Activated T-cell treated with anti-CD3 and anti-CD28 coated beads for 4 hours (primary cell): ENCODE measurements at regions not wholly inside any gene's neighbourhood (a gene's known extent, or its start where the extent isn't known, plus 50 kb on each side); places are given as distances from the start of the nearest gene placed in this dataset.
"Not testable (repeated sequence)": the region's sequence is repeated elsewhere in the genome, so short reads cannot be mapped to it uniquely, and the experiment has no call there.

ENCODE experiments used
- DNase-seq: peaks from one replicate; pipeline ENCODE4 v3.0.0-alpha.2; 2020

- no peak for DNase-seq
Measured at GRCh38 chr15:55126111-55126510, 70.6 kb downstream of the RSL24D1 start.

DNA sequence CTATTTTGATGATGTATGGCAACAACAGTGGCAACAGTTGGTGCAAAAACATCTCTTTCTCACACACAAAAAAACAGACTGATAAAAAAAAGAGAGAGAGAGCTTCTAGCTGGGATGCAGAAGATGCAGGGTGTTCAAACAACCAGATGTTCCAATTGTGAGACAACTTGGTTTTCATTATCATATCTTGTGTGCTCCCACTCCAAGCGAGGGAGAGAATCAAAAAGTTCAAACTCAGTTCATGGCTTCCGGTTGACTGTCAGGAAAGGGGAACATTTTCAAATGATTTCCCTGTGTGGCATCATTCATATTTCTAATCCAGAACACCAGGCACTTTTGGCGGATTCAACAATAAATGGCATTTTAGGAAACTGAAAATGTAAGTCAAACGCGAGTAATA is 72.1 kb downstream of the RSL24D1 start:
- no peak for DNase-seq

GRCh38 chr15:55118344-55118870 is 78.3 kb downstream of the RSL24D1 start:
- DNase-seq = no peak

DNA sequence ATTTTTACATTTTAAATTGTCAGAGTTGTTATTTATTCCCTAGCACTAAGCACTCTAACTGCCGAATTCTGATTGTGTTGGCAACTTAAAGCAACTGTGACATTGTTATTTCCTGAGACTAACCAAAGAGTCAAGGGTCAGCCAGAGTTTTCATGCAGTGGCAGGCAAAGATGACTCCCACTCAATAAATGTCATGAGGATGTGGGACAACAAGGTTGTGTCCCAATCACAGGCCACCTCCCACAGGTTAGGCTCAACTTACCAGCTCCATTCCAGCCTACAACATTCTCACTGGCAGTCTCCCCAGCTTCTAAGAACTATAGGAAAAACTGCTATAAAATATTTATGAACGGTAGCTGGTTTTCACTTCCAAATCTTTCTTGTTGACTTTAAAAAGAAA is 80.1 kb downstream of the RSL24D1 start:
- no peak for DNase-seq

DNA sequence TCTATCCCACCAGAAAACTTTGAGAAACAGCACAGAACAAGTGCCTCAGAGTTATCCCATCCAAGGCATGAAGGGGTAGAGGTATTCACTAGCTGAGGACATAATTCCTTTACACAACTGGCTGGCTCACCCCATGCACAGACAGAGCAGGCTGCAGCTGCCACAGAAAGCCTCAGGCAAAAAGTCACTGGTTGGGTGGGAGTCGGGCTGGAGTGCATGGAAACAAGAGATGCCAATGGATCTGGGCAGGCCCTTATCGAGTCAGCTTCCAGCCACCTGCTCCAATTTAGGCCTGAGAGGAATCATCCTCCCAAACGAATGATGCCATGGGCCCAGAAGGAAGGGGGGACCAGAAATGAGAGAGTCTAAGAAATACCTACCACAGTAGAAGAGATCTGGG is 83.0 kb downstream of the RSL24D1 start:
- DNase-seq = no peak

DNA sequence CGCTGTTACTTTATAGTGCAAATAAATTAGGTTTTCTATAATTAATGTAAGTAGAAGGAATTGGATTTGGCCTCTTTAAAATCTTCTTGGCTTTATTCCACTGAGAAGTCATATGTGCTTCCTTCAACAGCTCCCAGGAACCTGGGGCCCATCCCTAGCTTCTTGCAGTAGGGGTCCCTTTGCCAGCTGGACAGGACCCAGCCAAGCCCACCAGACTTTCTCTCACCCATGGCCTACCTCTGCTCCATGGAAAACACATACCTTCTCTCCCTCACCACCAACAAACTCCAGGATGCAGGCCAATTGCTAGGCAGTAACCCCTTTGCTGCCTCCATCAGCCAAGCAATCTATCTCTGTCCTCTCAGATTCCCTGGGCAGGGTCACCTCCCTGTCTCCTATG is 84.0 kb downstream of the RSL24D1 start:
- no peak for DNase-seq

- DNase-seq = no peak
Measured at GRCh38 chr15:55110446-55110845, 86.3 kb downstream of the RSL24D1 start.

- peak; percentile 35 for DNase-seq
Measured at GRCh38 chr15:55108858-55109518, 87.8 kb downstream of the RSL24D1 start.

GRCh38 chr15:55108448-55108847 is 88.3 kb downstream of the RSL24D1 start:
- DNase-seq = no peak

DNA sequence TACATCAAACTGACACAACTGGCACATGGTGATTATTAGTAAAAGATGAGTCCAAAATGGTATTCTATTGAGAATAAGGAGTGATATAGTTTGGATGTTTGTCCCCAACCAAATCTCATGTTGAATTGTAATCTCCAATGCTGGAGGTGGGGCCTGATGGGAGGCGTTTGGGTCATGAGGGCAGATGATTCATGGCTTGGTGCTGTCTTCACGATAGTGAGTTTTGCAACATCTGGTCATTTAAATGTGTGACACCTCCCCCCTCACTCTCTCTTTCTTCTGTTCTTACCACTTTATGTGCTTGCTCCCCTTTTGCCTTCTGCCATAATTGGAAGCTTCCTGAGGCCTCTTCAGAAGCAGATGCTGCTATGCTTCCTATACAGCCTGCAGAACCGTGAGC is 90.6 kb downstream of the RSL24D1 start:
- DNase-seq = no peak

DNA sequence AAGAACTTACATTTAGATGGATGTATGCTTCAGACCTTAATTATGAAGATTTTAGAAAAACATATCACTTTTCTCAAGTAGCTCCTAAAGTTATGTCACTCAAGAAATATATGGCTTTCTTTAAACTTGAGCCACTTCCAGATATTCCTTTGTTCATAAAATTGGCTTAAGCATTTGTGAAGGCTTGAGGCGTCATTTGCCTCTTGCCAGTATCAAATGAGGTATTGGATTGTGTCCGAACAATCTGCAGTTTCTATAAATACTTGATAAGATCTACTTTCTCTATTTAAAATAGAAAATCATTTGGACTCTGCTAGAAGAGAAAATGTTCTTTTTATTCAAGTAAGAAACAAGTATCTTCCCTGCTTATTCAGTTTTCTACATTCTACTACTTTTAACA is 102.6 kb downstream of the RSL24D1 start:
- DNase-seq = no peak

- no peak for DNase-seq
Measured at GRCh38 chr15:55088207-55088606, 108.5 kb downstream of the RSL24D1 start.

DNA sequence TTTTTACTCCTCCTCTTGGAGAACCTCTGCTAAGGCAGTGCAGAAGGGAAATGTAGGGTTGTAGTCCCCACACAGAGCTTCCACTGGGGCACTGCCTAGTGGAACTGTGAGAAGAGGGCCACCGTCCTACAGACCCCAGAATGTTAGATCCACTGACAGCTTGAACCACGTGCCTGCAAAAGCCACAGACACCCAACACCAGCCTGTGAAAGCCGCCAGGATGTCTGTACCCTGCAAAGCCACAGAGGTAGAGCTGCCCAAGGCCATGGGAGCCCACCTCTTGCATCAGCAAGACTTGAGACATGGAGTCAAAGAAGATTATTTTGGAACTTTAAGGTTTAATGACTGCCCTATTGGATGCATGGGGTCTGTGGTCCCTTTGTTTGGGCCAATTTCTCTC is 112.1 kb downstream of the RSL24D1 start:
- no peak for DNase-seq

- DNase-seq = no peak
Measured at GRCh38 chr15:55084216-55084615, 112.5 kb downstream of the RSL24D1 start.

- DNase-seq = not testable (repeated sequence)
Measured at GRCh38 chr15:55077052-55077451, 119.7 kb downstream of the RSL24D1 start.

- DNase-seq = no peak
Measured at GRCh38 chr15:55074431-55074830, 122.3 kb downstream of the RSL24D1 start.

- DNase-seq = not testable (repeated sequence)
Measured at GRCh38 chr15:55063970-55064369, 132.8 kb downstream of the RSL24D1 start.

- DNase-seq = no peak
Measured at GRCh38 chr15:55060836-55061235, 135.9 kb downstream of the RSL24D1 start.

DNA sequence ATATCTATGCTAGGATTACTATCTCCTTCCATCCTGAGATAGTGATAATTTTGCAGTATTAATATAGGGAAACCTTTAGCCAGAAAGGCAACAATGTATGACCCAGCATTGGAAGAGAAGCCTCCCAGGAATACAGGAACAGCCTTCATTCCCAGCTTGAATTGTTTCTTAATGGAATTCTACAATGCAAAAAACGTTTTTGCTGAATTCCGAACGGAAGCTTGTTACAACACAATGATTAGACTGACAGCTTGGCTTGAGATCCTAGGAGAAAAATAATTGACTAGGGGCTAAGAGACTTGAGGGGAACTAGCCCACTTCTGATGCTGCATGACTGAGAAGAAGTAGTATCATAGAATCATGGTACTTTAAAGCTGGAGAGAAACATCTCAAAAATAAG is 140.2 kb downstream of the RSL24D1 start:
- no peak for DNase-seq

GRCh38 chr15:55044162-55044561 is 152.6 kb downstream of the RSL24D1 start:
- no peak for DNase-seq

DNA sequence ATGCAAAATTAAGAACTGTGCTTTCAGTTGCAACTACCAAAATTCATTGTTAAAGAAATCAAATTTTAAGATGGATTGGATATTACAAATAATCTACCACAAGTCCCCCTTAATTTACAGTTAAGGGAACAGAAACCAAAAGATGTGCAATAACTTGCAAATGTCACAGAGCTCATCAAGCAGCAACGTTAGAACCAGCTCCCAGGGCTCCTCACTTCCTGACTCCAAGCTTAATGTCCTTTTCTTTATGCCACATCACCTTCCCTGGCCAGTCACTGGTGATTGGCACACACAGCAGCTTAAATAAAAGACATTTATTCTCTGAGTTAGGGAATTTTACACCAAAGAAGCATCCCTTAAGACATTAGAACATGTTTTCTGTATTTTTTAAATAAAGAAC is 159.7 kb downstream of the RSL24D1 start:
- DNase-seq = no peak

GRCh38 chr15:55035749-55036148 is 161.0 kb downstream of the RSL24D1 start:
- DNase-seq = no peak

DNA sequence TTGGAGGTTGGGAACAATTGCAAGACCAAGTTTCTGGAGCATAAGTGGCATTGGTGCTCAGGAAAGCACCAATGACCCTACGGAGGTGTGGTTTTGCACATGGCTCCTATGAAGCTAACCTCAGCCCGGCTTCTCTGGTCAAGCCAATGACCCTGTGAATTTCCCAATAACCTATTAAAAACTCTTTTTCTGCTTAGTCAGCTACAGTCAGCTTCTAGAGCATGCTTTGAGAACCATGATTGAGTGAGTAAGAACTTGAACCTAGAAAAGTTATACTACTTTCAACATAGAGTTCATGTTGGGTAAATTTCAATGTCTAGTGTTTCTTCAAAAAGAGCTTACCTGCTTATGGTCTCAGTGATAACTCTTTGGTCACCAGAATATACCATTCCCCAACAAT is 163.2 kb downstream of the RSL24D1 start:
- no peak for DNase-seq

DNA sequence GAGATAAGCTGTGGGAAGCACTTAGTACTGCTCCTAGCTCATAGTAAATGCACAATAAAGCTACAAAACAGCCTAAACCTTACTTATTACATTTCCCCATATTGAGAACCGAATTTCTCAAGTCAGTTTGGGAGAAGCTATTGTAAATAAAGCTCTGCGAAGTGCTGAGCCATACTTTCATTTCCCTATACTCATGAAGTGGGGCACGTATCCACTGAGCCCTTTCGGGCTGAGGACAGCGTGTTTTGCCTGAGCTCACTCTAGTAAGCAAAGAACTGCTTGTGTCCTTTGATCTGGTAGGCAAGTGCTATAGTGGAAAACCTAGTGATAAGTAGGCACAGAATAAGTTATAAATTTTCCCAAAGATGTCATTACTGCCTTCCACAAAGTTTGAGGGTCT is 165.0 kb downstream of the RSL24D1 start:
- no peak for DNase-seq

DNA sequence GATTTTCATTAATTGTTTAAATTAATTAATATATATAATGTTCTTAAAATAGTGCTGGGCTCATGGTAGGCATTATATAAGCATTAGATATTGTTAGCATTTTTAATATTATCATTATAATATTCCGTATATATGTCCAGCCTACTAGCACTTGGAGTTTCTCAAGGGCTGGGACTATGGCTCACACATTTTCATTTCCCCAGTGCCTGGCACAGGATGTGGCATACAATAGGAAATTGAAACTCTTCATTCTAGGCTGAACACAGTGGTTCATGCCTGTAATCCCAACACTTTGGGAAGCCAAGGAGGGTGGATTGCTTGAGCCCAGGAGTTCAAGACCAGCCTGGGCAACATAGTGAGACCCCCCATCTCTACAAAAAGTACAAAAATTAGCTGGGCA is 170.4 kb downstream of the RSL24D1 start:
- DNase-seq = no peak
